PC-3 (cell line): ENCODE measurements at regions not wholly inside any gene's neighbourhood (a gene's known extent, or its start where the extent isn't known, plus 50 kb on each side); places are given as distances from the start of the nearest gene placed in this dataset.

ENCODE experiments used
- ATAC-seq: fragments of 200-7000 bp; cut with Tn5 transposase; 2 replicates; pipeline ENCODE4 v1.9.1; 2020; ENCODE audit warnings: mild to moderate bottlenecking, moderate library complexity
- BruUV-seq: library from RNA; stranded (reverse); fragments of 400-500 nt; replicated peaks from 2 replicates; lab custom pipeline; 2021; lab: Mats Ljungman, UMichigan
- CTCF ChIA-PET: fragments of 300-600 bp; sonication (Branson Sonifier 250); formaldehyde crosslinking; loops from one replicate; lab custom pipeline; 2022; ENCODE audit warnings: antibody characterized with exemption; lab: Charles Lee
- POLR2A ChIA-PET: fragments of 300-600 bp; sonication (Branson Sonifier 250); formaldehyde crosslinking; loops from one replicate; lab custom pipeline; 2022; ENCODE audit warnings: antibody characterized with exemption; ENCODE audit not compliant: unreplicated experiment; lab: Charles Lee
- DNase-seq: peaks from one replicate; pipeline ENCODE4 v3.0.0-alpha.2; 2015
- H2AFZ ChIP-seq: fragments of 300-600 bp; sonication (generic); 2 replicates; pipeline ENCODE4 v1.6.0; 2016; ENCODE audit warnings: antibody characterized with exemption, low read length
- H3F3A ChIP-seq: fragments of 300-600 bp; sonication (generic); one replicate; pipeline ENCODE4 v1.6.0; 2017; ENCODE audit warnings: antibody characterized with exemption, low read length, control low read depth, mild to moderate bottlenecking; ENCODE audit not compliant: unreplicated experiment
- H3K27ac ChIP-seq: fragments of 300-600 bp; sonication (generic); 2 replicates; pipeline ENCODE4 v1.5.1; 2016; ENCODE audit warnings: mild to moderate bottlenecking, low read length
- H3K27me3 ChIP-seq: fragments of 300-600 bp; sonication (generic); 2 replicates; pipeline ENCODE4 v1.6.1; 2016; ENCODE audit warnings: low read length, mixed read lengths
- H3K36me3 ChIP-seq: fragments of 300-600 bp; sonication (generic); 2 replicates; pipeline ENCODE4 v1.6.1; 2016; ENCODE audit warnings: low read depth, mixed run types, low read length, mixed read lengths
- H3K4me1 ChIP-seq: fragments of 300-600 bp; sonication (generic); 2 replicates; pipeline ENCODE4 v1.5.1; 2016; ENCODE audit warnings: low read length; ENCODE audit not compliant: insufficient read depth
- H3K4me2 ChIP-seq: fragments of 300-600 bp; sonication (generic); 2 replicates; pipeline ENCODE4 v1.6.0; 2016; ENCODE audit warnings: low read length
- H3K4me3 ChIP-seq: fragments of 300-600 bp; sonication (generic); 2 replicates; pipeline ENCODE4 v1.5.1; 2016; ENCODE audit warnings: mild to moderate bottlenecking, low read length, mixed read lengths
- H3K79me2 ChIP-seq: fragments of 300-600 bp; sonication (generic); 2 replicates; pipeline ENCODE4 v1.6.1; 2017; ENCODE audit warnings: low read length, mixed read lengths
- H3K9ac ChIP-seq: fragments of 300-600 bp; sonication (generic); 2 replicates; pipeline ENCODE4 v1.6.0; 2016; ENCODE audit warnings: mild to moderate bottlenecking, low read length
- H3K9me2 ChIP-seq: fragments of 300-600 bp; sonication (generic); replicated peaks from 2 replicates; pipeline ENCODE4 v1.6.1; 2016; ENCODE audit warnings: mixed run types, low read length, mixed read lengths
- H3K9me3 ChIP-seq: fragments of 300-600 bp; sonication (generic); 2 replicates; pipeline ENCODE4 v1.6.1; 2016; ENCODE audit warnings: low read length, mixed read lengths
- H4K20me1 ChIP-seq: fragments of 300-600 bp; sonication (generic); 2 replicates; pipeline ENCODE4 v1.6.1; 2016; ENCODE audit warnings: low read length, mixed read lengths
- EZH2 ChIP-seq: fragments of 300-600 bp; sonication (generic); IDR thresholded peaks from one replicate; pipeline ENCODE4 v1.6.1; 2017; ENCODE audit warnings: antibody characterized with exemption, mild to moderate bottlenecking, low read length; ENCODE audit not compliant: unreplicated experiment
- EZH2phosphoT487 ChIP-seq: fragments of 300-600 bp; sonication (generic); IDR thresholded peaks from 2 replicates; pipeline ENCODE4 v1.6.1; 2018; ENCODE audit warnings: mild to moderate bottlenecking, antibody characterized with exemption, low read length, borderline replicate concordance
- intact Hi-C: fragments of 100-400 bp; cut with micrococcal nuclease; formaldehyde crosslinking; loops from 2 replicates; pipeline ENCODE4 v1.9.0; 2023
- TF ChIP-seq, protein P1 (sequence below): fragments of 300-600 bp; sonication (generic); conservative IDR thresholded peaks from 2 replicates; pipeline ENCODE4 v1.5.1; 2017; ENCODE audit warnings: antibody characterized with exemption, low read depth, mild to moderate bottlenecking, low read length

DNA sequence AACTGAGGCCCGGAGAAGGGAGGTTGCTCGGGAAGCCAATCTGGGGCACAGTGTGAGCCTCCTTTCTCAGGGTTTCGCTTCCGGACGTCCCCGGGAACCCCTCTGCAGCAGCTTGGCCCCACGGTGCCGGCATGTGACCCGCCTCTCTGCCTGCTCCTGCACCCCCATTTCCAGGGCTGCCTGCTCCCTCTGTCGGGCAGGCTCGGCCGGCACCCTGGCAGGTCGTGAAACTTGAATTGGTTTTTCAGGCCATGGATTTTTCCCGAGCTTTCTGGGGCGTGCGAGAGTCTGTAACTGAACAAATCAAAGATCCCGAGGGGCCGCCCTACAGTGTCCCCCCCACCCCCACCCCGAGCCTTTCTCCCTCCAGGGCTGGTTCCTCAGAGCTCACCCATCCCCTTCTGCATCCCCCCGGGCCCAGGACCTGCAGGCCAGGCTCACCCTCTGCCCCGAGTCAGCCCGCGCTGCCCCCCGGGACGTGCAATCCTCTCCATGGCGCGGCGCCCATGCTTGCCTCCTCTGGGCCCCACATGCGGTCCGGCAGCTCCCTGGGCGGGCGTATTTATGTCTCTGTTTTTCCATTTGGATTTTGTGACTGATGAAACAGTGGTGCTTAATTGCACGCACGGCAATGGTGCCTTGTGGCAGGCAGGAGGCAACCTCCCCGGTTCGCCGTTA is 58.1 kb downstream of the UNCX start:
- TF ChIP-seq, protein P1, sequence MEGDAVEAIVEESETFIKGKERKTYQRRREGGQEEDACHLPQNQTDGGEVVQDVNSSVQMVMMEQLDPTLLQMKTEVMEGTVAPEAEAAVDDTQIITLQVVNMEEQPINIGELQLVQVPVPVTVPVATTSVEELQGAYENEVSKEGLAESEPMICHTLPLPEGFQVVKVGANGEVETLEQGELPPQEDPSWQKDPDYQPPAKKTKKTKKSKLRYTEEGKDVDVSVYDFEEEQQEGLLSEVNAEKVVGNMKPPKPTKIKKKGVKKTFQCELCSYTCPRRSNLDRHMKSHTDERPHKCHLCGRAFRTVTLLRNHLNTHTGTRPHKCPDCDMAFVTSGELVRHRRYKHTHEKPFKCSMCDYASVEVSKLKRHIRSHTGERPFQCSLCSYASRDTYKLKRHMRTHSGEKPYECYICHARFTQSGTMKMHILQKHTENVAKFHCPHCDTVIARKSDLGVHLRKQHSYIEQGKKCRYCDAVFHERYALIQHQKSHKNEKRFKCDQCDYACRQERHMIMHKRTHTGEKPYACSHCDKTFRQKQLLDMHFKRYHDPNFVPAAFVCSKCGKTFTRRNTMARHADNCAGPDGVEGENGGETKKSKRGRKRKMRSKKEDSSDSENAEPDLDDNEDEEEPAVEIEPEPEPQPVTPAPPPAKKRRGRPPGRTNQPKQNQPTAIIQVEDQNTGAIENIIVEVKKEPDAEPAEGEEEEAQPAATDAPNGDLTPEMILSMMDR = no peak
- TF ChIP-seq EZH2phosphoT487 (no peak), EZH2 (no peak)
- no peak overlapping the region for H3K9ac ChIP-seq
- DNase-seq (no peak), ATAC-seq (peak; percentile 31)
- no peaks in the 10 kb centered on the region for H3K79me2 ChIP-seq
- ChIA-PET POLR2A (no interaction called here), CTCF (no interaction called here)
- peak overlapping the region; percentile 85 for H3K4me2 ChIP-seq
- peak overlapping the region; percentile 78 for H2AFZ ChIP-seq
- H3K9me2 ChIP-seq = no peaks in the 10 kb centered on the region
- BruUV-seq = no TSS peak
- H3K36me3 ChIP-seq = no peaks in the 10 kb centered on the region
- no peaks in the 10 kb centered on the region for H4K20me1 ChIP-seq
- H3K27ac ChIP-seq = no peak overlapping the region
- peaks cover 49% of the 10 kb centered on the region for H3K27me3 ChIP-seq
- H3K9me3 ChIP-seq = no peaks in the 10 kb centered on the region
- peak overlapping the region; percentile 63 for H3K4me3 ChIP-seq
- 0 out of 2 replicates have a peak, but pooled peaks cover 10% of the 10 kb centered on the region for H3K4me1 ChIP-seq
- intact Hi-C loops = no loop called here
- H3F3A ChIP-seq = no peaks in the 10 kb centered on the region

DNA sequence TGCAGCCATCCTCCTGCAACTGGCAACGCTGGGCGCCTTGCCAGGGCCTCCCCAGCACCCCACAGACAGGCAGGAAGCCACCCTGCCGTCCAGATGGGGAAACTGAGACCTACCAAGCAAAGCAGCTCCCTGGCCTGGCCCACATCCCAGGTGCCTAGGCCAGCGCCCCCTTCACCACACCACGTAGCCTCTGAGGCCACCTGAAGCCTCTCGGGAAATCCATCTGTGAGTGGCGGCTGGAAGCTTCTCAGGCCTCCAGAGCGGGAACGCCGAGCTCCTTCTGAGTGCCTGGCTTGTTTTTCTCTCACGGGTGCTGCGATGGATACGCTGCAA is 58.7 kb downstream of the UNCX start:
- H3K36me3 ChIP-seq = no peaks in the 10 kb centered on the region
- intact Hi-C loops = no loop called here
- H3K4me3 ChIP-seq = no peak overlapping the region
- H3K27me3 ChIP-seq = peaks cover 49% of the 10 kb centered on the region
- no peaks in the 10 kb centered on the region for H3K9me2 ChIP-seq
- no peaks in the 10 kb centered on the region for H3K79me2 ChIP-seq
- H3K9me3 ChIP-seq = no peaks in the 10 kb centered on the region
- ATAC-seq (no peak), DNase-seq (no peak)
- H4K20me1 ChIP-seq = no peaks in the 10 kb centered on the region
- ChIA-PET CTCF (no interaction called here), POLR2A (no interaction called here)
- H3K27ac ChIP-seq = no peak overlapping the region
- 0 out of 2 replicates have a peak, but pooled peaks cover 10% of the 10 kb centered on the region for H3K4me1 ChIP-seq
- H3K9ac ChIP-seq = no peak overlapping the region
- no peak overlapping the region for H3K4me2 ChIP-seq
- BruUV-seq = no TSS peak
- no peak overlapping the region for H2AFZ ChIP-seq
- TF ChIP-seq, protein P1 = no peak
- TF ChIP-seq EZH2phosphoT487 (no peak), EZH2 (no peak)
- H3F3A ChIP-seq = no peaks in the 10 kb centered on the region

- H3K9ac ChIP-seq = no peak overlapping the region
- H2AFZ ChIP-seq = no peak overlapping the region
- no peaks in the 10 kb centered on the region for H3K9me2 ChIP-seq
- H3K9me3 ChIP-seq = no peaks in the 10 kb centered on the region
- no peaks in the 10 kb centered on the region for H3F3A ChIP-seq
- BruUV-seq = no TSS peak
- H3K27me3 ChIP-seq = peaks cover 54% of the 10 kb centered on the region
- no peak overlapping the region for H3K27ac ChIP-seq
- POLR2A ChIA-PET = no interaction called here
- DNase-seq (no peak), ATAC-seq (no peak)
- no peaks in the 10 kb centered on the region for H3K79me2 ChIP-seq
- H3K4me3 ChIP-seq = no peak overlapping the region
- TF ChIP-seq, protein P1 = no peak
- no peak for TF ChIP-seq EZH2
- H3K4me1 ChIP-seq = 0 out of 2 replicates have a peak, but pooled peaks cover 10% of the 10 kb centered on the region
- H3K4me2 ChIP-seq = no peak overlapping the region
- H3K36me3 ChIP-seq = no peaks in the 10 kb centered on the region
- CTCF ChIA-PET = no interaction called here
- intact Hi-C loops = no loop called here
- no peaks in the 10 kb centered on the region for H4K20me1 ChIP-seq
Measured at GRCh38 chr7:1291845-1292765, 59.4 kb downstream of the UNCX start.
